ENCODE measurements at regions not wholly inside any gene's neighbourhood (a gene's known extent, or its start where the extent isn't known, plus 50 kb on each side); places are given as distances from the start of the nearest gene placed in this dataset.

DNA sequence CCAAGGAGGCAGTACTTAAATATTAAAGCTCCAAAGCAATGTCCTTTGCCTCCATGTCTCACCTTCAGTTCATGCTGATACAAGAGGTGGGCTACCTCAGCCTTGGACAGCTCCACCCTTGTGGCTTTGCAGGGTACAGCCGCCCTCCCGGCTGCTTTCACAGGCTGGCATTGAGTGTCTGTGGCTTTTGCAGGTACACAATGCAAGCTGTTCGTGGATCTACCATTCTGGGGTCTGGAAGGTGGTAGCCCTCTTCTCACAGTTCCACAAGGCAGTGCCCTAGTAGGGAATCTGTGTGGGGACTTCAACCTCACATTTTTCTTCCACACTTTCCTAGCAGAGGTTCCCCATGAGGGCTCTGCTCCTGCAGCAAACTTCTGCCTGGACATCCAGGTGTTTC lies 324.8 kb downstream of the COL11A1 start:
- no peak overlapping the region for H3K4me3 ChIP-seq (ENCODE audit: control insufficient read depth, low read depth, low read length)
- no peak for DNase-seq (ENCODE audit: low read depth)
- no peak for TF ChIP-seq CTCF (IDR thresholded peaks at IDR 0.05; ENCODE audit: control insufficient read depth, insufficient read depth, low read depth, low read length, missing control alignments)

DNA sequence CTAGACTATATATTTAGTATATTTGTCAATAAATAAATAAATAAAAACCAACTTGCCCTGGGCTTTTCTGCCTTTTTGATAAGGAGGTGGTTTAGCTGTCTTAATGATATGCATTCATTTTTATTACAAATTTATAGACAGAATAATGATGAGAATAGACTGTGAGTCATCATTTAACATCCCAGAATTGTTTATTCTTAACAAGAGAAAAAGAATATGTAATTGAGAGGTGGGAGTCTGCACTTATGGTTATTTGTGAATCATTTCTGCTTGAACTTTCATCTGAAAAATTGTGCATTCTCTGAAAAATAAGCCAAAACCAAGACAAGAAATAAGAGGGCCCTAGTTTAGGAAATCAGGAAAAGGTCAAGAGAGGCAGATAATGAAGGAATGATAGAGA lies 326.2 kb downstream of the COL11A1 start:
- no peak overlapping the region for H3K4me3 ChIP-seq (ENCODE audit: control insufficient read depth, low read depth, low read length)
- DNase-seq (ENCODE audit: low read depth): no peak
- TF ChIP-seq CTCF (IDR thresholded peaks at IDR 0.05; ENCODE audit: control insufficient read depth, insufficient read depth, low read depth, low read length, missing control alignments): no peak

DNA sequence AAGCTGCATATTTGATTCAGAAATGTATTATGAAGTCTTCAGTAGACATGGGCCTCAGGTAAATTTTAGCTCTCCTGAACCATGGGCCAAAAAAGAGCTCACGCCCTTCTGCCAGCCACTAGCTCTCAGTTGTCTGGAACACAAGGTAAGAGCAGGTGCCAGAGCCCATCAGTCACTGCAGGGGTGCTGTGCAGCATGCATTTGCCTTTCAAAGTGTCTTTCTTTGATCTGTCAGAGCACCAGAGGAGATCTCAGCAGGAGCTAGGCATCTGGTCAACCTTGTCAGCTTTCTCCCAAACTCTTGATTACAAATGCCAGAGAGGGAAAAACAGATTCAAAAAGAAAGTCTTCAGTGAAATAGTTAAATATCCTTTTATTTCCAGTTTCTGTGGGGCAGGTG lies 332.3 kb downstream of the COL11A1 start:
- TF ChIP-seq CTCF (IDR thresholded peaks at IDR 0.05; ENCODE audit: control insufficient read depth, insufficient read depth, low read depth, low read length, missing control alignments): no peak
- H3K4me3 ChIP-seq (ENCODE audit: control insufficient read depth, low read depth, low read length): no peak overlapping the region
- no peak for DNase-seq (ENCODE audit: low read depth)

DNA sequence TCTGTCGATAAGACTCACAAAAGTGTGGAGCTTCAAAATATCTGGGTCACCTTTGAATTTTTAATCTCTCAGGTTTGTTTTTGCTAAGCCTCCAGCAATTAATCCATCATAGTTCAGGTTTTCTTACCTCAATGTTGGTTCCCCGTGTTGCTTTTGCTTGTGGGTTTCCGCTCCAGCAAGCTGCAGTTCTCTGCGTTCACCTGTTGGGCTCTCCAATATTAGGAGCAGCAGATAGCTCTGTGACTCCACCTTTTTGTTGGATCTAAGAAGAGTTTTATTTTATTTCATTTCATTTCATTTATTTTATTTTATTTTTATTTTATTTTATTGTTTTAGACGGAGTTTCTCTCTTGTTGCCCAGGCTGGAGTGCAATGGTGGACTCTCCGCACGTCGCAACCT lies 335.5 kb downstream of the COL11A1 start:
- no peak for TF ChIP-seq CTCF (IDR thresholded peaks at IDR 0.05; ENCODE audit: control insufficient read depth, insufficient read depth, low read depth, low read length, missing control alignments)
- no peak overlapping the region for H3K4me3 ChIP-seq (ENCODE audit: control insufficient read depth, low read depth, low read length)
- DNase-seq (ENCODE audit: low read depth): no peak

DNA sequence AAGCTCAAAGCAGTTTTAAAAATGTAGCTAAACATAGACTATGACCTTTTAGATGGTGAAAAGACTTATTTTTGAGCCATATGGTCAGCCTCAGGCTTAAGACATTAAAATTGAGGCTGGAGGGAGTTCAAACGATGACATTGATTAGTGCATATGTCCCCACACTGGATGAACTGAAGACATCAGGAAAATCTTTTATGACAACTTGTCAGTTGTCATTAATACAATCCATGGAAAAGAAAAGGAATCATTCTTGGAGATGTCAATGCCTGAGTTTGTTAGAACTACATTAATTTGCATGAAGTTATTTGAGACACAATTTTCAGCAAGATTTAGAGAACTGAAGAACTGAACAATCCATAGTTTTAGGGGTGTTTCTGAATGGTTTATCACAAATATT lies 349.9 kb downstream of the COL11A1 start:
- H3K4me3 ChIP-seq (ENCODE audit: control insufficient read depth, low read depth, low read length): no peak overlapping the region
- no peak for DNase-seq (ENCODE audit: low read depth)
- TF ChIP-seq CTCF (IDR thresholded peaks at IDR 0.05; ENCODE audit: control insufficient read depth, insufficient read depth, low read depth, low read length, missing control alignments): no peak

DNA sequence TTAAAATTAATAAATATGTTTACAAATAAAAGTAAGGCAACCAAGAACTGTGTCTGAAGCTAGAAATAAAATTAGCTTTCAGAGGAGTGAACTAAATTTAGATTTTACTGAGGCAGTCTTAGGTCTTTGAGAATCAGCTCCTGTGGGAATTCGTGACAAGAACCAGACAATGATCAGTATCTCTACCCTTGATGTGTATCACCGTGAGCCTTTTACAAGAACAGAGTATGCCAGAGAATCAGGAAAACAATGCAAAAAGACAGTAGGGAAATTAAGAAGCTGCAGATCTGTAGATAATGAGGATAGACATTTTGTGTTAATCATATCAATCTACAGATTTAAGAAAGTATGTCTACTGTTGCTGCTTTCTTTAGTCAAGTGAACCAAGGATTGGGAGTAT lies 351.0 kb downstream of the COL11A1 start:
- TF ChIP-seq CTCF (IDR thresholded peaks at IDR 0.05; ENCODE audit: control insufficient read depth, insufficient read depth, low read depth, low read length, missing control alignments): no peak
- no peak for DNase-seq (ENCODE audit: low read depth)
- H3K4me3 ChIP-seq (ENCODE audit: control insufficient read depth, low read depth, low read length): no peak overlapping the region

DNA sequence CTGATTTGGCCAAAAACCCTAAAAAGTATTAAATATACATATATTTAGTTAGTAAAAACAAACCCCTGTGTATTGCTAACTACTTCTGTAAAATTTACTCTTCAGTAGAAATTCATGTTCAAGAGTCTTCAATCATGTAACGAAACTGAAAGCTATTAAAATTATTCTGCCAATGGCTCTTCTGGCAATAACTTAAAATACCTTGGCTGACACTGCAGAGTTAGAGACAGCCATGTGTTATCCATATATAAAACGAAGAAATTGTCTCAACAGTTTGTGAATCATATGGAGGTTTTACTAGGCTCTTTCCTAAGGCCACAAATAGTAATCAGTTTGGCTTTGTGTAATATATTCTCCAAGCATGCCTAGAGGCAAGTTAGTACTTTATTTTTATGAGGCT lies 357.2 kb downstream of the COL11A1 start:
- DNase-seq (ENCODE audit: low read depth): no peak
- no peak overlapping the region for H3K4me3 ChIP-seq (ENCODE audit: control insufficient read depth, low read depth, low read length)
- no peak for TF ChIP-seq CTCF (IDR thresholded peaks at IDR 0.05; ENCODE audit: control insufficient read depth, insufficient read depth, low read depth, low read length, missing control alignments)
